Activated CD8-positive, alpha-beta memory T cell treated with anti-CD3 and anti-CD28 coated beads, Interleukin-2, amount 50 U/mL, for 24 hours (primary cell): ENCODE measurements at regions not wholly inside any gene's neighbourhood (a gene's known extent, or its start where the extent isn't known, plus 50 kb on each side); places are given as distances from the start of the nearest gene placed in this dataset.
"Not testable (repeated sequence)": the region's sequence is repeated elsewhere in the genome, so short reads cannot be mapped to it uniquely, and the experiment has no call there.

Source experiments
- DNase-seq: peaks from one replicate; pipeline ENCODE4 v3.0.0-alpha.2; 2020; ENCODE audit errors: extremely low read depth

DNA sequence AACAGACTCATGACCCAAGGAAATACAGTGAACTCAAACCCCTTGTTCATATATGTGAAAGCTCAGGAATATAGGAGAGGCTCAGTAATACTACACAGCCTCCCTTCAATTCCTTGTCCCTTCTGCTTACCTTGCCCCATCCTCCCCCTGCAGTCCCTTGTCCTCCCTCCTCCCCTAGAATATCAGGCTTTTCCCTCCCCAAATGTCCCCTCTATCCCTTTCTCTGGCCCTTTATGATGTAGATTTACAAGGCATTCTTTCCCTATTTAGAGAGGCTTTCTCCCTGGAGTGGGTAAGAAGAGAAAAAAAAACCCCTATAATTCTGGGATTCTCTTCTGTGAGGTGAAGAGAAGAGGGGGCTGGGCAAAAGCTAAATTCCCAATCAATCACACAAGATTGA is 64.9 kb upstream of the KBTBD8 start:
- no peak for DNase-seq

DNA sequence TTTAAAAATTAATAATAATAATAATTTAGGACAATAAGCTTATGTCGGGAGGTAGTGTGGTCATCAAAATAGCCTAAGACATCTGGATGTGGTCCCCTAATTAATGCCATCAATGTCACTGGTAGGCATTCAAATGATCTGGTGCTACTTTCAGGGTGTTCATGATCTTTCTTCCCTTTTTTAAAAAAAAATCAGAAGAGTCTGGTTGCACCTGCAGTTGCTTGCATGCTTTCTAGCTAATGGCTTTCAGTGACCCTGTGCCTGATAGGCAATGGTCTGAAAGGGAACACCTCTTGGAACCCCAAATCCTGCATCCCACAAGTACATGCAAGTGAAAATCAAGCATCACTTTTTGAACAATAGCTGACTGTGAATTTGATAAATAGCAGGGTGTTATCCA is 64.1 kb upstream of the KBTBD8 start:
- DNase-seq, result no peak

GRCh38 chr3:66934725-66935124 is 63.4 kb upstream of the KBTBD8 start:
- no peak for DNase-seq

DNA sequence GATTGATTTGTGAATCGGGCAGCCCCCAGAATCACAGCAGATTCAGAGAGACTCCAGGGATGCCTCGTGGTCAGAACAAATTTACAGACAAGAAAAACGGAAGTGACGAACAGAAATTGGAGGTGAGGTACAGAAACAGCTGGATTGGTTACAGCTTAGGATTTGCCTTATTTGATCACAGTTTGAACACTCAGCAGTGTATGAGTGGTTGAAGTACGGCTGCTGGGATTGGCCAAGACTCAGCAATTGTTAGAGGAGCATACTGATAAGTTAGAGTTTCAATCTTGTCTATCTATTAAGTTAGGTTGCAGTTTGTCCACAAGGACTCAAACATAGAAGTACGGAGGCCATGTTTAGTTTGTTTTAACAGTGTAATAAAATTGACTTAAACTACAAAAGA is 61.1 kb upstream of the KBTBD8 start:
- not testable (repeated sequence) for DNase-seq

DNA sequence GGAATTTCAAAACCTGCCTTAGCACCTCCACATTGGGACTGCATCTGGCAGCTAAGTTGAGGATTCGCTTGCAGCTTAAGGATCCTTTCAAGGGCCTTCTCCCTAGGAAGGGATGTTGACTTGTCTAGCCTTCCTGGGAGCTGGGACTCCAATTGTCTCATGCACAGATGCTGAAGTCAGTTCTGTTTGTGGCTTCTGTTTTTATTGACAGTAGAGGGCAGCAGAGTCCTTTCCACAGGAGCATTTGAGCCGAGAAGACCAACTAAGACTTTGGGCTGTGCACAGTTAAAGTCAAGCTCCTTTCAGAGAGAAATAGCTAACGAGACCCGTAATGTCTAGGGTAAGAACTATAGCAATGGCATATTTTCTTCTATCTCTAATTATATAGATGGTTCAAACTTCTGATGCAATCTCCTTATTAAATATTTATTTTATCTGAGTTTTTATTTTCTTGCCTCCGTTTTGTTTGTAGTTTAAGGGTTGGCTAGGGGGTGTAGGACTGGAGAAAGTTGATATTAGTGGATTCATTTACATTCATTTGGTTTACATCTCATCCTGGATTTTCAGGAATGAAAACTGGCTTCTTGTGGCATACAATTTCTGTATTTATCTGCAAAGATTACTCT is 59.7 kb upstream of the KBTBD8 start:
- no peak for DNase-seq

- no peak for DNase-seq
Observed at GRCh38 chr3:66948041-66948440, 50.1 kb upstream of the KBTBD8 start.
